Jurkat, Clone E6-1 (cell line): ENCODE measurements at regions not wholly inside any gene's neighbourhood (a gene's known extent, or its start where the extent isn't known, plus 50 kb on each side); places are given as distances from the start of the nearest gene placed in this dataset.

Experiments used
- DNase-seq: peaks from one replicate; pipeline ENCODE4 v3.0.0-alpha.2; 2011; ENCODE audit warnings: low read depth, low spot score
- H3K4me3 ChIP-seq: 2 replicates; pipeline ENCODE4 v1.5.1; 2011; ENCODE audit warnings: mild to moderate bottlenecking, low read length, control low read depth, moderate library complexity

- DNase-seq = no peak
- H3K4me3 ChIP-seq = no peak overlapping the region
Observed at GRCh38 chr4:149144060-149144459, 671.6 kb downstream of the IQCM start.

DNA sequence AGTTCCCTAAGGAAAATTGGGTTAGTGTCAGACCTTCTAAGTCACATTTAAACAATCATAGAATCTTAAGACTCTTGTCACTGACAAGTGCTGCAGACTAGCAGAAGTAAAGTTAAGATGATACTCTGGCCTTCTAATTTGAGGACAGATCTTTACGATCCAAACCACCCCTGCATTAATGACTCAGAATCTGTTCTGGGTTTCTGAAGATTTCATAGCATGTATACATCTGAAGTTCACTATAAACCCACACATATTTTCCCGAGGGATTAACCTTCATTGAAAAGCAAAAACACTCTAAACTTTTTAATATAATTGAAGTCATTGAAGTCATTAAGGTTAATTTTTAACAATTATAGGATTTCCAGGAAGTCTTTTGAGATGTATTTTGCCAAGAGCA, 674.3 kb downstream of the IQCM start:
- no peak for DNase-seq
- no peak overlapping the region for H3K4me3 ChIP-seq

DNA sequence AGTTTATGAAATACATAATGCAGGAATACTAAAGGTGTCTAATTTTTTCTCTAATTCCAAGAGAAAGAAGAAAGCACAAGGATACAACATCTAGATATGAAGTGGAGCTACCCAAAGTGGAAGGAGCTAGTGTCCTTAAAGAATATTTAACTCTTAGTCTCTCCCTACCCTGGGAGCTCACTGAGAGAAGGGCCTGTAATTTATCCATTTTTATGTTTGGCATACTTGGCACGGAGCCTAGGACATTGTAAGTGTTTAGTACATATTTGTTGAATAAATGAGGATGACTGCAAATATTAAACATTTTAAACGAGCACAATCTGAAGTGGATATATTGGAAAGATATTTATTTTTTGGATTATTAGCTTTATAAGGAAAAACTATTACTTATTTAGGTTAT, 674.8 kb downstream of the IQCM start:
- DNase-seq = no peak
- H3K4me3 ChIP-seq = no peak overlapping the region

- no peak for DNase-seq
- H3K4me3 ChIP-seq = no peak overlapping the region
Observed at GRCh38 chr4:149136951-149137620, 678.6 kb downstream of the IQCM start.

DNA sequence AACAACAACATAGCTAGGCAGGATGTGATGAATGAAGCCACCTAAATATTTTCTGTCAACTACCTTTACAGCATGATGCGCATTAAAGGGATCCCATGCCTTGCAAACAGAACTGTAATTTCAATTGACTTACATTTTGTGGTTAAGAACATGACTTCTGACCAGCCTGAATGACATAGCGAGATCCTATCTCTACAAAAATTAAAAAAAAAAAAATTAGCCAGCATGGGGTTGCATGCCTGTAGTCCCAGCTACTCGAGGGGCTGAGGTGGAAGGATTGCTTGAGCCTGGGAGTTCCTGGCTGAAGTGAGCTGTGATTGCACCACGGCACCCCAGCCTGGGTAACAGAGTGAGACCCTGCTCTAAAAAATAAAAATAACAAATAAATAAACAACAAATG, 680.6 kb downstream of the IQCM start:
- no peak for DNase-seq
- no peak overlapping the region for H3K4me3 ChIP-seq

- H3K4me3 ChIP-seq = no peak overlapping the region
- no peak for DNase-seq
Observed at GRCh38 chr4:149121023-149121404, 678.8 kb upstream of the NR3C2 start.

- H3K4me3 ChIP-seq = no peak overlapping the region
- DNase-seq = no peak
Observed at GRCh38 chr4:149120331-149121022, 678.3 kb upstream of the NR3C2 start.

GRCh38 chr4:149116806-149117205, 674.6 kb upstream of the NR3C2 start:
- no peak overlapping the region for H3K4me3 ChIP-seq
- no peak for DNase-seq

DNA sequence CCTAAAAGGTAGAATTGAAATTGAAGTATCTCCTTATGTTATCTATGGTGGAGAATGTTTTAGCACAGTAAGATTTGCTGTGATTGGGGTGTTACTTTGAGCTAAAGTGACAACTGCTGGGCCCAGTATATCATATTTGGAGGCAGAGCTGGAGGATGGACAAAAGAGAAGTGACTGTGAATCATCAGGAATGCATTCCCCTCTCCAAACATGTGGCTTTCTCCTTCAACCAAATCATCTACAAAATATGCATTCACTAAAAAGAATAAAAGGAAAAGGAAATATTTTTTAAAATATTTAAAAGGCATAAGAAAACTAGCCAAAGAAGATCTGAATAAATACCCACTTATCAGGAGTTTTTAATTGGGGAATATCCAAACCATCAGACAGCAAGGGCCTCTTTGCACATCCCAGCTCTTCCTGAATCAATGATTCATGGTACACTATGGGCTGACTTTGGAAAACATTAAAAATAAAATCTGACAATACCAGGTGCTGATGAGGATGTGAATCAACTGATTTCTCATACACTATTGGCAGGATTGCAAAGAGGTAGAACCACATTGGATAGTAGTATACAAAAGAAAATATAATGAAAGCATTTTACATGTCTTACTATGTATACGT, 671.7 kb upstream of the NR3C2 start:
- no peak overlapping the region for H3K4me3 ChIP-seq
- no peak for DNase-seq

DNA sequence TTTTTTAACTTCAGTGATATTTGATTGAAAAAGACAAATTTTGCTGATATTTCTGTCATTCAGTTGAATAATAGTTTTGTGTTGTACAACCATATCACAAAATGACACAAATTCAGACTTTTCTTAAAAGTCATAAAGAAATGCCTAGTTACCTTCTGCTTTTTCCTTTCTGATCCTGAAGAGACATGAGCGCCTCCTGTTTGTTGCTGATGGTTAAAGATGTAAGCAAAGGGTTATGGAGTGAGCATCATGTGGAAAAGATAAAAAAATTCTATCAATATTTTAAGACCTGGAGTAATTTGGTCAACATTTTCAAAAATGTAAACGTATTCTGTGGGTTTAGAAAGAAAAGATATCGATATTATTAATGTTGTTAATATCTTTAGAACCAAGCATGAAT, 669.9 kb upstream of the NR3C2 start:
- no peak for DNase-seq
- H3K4me3 ChIP-seq = no peak overlapping the region

DNA sequence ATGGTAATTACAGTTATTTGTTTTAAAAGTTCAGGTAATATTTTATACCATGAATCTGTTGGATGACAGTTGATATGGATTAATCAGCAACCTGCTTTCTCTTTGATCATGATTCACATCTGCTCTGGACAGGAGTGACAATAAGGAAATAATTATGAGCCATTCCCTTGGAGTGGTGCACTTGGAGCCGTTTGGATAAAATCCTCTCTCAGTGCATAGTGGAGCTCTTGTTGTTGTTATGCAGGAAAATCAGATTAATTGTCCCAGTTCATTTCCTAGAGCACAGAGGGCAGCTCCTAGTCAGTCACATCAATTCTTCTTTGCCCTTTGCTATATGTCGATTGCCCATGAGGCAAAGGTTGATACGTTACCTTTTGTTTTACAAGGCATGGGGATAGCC, 668.3 kb upstream of the NR3C2 start:
- H3K4me3 ChIP-seq = no peak overlapping the region
- DNase-seq = no peak

DNA sequence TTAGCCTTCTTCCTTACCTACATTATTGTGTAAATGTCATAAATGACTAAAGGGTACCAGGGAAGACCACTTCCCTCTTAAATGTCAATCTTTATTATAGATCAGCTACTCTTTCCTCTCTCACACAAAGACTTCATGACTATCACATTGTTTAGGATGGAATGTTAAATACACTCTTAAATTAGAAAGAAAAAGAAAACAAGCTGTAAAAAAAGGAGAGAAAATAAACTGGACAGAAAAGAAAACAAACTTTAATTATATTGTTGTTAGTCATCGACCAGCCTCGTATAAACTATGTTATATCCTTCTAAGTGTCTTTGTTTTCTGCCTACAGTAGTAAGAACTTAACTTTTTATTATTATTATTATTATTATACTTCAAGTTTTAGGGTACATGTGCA, 666.4 kb upstream of the NR3C2 start:
- H3K4me3 ChIP-seq = no peak overlapping the region
- no peak for DNase-seq

GRCh38 chr4:149102765-149103164, 660.6 kb upstream of the NR3C2 start:
- H3K4me3 ChIP-seq = no peak overlapping the region
- no peak for DNase-seq

DNA sequence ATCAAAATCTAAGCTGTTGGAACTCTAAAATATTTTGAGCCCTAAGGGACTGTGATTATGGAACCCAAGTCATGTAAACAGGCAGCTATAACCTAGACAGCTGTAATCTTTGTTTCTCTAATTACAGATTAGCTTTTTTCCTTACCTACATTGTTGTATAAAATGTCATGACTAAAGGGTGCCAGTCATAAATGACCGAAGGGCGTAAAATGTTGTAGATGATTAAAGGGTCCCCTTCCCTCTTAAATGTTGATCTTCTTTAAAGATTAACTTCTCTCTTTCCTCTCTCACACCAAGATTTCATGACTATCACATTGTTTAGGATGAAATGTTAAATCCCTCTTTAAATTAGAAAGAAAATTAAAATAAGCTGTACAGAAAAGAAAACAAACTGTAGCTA, 659.4 kb upstream of the NR3C2 start:
- DNase-seq = no peak
- H3K4me3 ChIP-seq = no peak overlapping the region

DNA sequence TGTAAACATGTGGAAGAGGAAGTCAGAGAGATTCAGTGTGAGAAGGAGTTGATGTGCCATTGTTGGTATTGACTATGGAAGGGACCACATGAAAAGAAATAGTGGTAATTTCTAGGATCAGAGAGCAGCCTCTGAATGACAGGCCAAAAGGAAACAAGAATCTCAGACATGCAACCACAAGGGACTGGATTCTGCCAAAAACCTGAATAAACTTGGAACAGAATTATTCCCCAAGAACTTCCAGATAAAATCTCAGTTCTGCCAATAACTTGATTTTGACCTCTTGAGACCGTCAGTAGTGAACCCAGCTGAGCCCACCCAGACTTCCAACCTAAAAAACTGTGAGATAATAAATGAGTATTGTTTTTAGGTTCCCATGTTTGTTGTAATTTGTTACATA, 653.6 kb upstream of the NR3C2 start:
- no peak overlapping the region for H3K4me3 ChIP-seq

DNA sequence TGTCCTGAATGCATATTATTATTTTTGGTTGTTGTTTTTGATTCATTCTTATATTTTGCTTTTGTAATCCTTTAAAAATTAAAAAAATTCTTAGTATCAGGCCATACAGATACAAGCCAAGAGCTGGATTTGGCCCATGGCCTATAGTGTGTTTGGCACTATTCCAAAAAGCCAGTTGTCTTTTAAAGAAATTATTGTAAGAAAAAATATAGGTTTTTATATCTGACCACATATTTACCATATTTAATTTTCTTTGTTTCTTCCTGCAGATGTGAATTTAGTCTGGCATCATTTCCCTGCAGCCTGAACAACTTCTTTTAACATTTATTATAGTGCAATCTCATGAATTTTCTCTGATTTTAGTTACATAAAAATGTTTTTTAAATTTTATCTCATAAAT, 652.8 kb upstream of the NR3C2 start:
- H3K4me3 ChIP-seq = no peak overlapping the region
- no peak for DNase-seq

More for the DNA sequence above, 653.6 kb upstream of the NR3C2 start:
- no peak for DNase-seq

GRCh38 chr4:149084144-149084543, 641.9 kb upstream of the NR3C2 start:
- H3K4me3 ChIP-seq = no peak overlapping the region
- DNase-seq = no peak

GRCh38 chr4:149077181-149077580, 635.0 kb upstream of the NR3C2 start:
- H3K4me3 ChIP-seq = no peak overlapping the region
- DNase-seq = no peak

DNA sequence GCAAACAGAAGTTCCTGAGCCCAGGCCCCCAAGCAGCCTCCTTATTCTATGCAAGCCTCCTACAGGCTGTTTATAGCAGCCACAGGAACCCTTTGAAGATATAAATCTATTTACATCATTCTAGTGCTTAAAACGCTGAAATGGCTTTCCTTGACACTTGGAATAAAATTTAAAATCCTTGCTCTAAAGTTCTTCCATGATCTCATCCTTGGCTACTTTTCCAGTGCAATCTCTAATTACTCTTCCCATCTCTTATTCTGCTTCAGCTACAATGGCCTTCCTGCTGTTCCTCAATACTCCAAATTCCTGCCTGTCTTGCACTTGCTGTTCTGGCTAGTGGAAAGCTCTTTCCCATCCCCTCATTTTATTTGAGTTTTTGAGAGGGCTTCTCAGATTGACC, 634.2 kb upstream of the NR3C2 start:
- DNase-seq = no peak
- H3K4me3 ChIP-seq = no peak overlapping the region

DNA sequence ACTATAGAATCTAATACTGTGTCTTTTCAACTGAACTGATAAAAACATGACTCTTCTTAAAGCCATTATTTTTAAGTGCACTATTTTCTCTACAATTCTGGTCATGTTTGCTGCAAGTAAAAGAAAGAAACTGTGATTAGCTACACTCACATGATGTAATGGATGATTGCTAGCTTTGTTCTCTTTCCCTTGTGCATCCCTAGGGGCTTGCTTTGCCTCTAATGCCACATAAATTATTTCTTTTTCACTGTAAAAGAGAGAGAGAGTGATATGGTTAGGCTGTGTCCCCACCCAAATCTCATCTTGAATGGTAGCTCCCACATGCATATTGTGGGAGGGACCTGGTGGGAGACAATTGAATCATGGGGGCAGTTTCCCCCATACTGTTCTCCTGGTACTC, 630.2 kb upstream of the NR3C2 start:
- H3K4me3 ChIP-seq = no peak overlapping the region
- no peak for DNase-seq

DNA sequence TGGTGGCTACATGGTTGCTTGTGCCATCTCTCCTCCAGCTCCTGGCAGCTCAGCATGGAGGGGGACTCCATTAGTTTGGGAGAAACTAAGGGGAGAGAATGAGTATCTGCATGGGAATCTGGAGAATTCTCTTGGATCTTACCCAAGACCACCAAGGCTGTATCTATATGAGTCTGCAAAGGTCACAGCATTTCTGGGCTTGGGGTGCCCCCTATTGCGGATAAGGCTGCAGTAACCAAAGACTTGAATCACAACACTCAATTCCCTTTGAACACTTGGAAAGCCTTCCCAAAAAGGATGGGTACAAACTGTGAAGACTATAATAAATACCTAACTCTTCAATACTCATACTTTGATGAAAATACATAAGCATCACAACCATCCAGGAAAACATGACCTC, 623.5 kb upstream of the NR3C2 start:
- no peak for DNase-seq
- no peak overlapping the region for H3K4me3 ChIP-seq
